NCI-H2081 (cell line): ENCODE measurements at regions not wholly inside any gene's neighbourhood (a gene's known extent, or its start where the extent isn't known, plus 50 kb on each side); places are given as distances from the start of the nearest gene placed in this dataset.
"Not testable (repeated sequence)": the region's sequence is repeated elsewhere in the genome, so short reads cannot be mapped to it uniquely, and the experiment has no call there.

Experiments used
- DNase-seq, 2 experiments: peaks; one replicate each; lab custom pipeline; 2025; lab: John Stamatoyannopoulos, UW

- no peak for DNase-seq
Measured at GRCh38 chr16:52386694-52387093, 160.2 kb downstream of the TOX3 start.

- no peak for DNase-seq
Measured at GRCh38 chr16:52384378-52384777, 162.6 kb downstream of the TOX3 start.

GRCh38 chr16:52383640-52384292, 163.2 kb downstream of the TOX3 start:
- no peak for DNase-seq

GRCh38 chr16:52383119-52383518, 163.8 kb downstream of the TOX3 start:
- DNase-seq = no peak

DNA sequence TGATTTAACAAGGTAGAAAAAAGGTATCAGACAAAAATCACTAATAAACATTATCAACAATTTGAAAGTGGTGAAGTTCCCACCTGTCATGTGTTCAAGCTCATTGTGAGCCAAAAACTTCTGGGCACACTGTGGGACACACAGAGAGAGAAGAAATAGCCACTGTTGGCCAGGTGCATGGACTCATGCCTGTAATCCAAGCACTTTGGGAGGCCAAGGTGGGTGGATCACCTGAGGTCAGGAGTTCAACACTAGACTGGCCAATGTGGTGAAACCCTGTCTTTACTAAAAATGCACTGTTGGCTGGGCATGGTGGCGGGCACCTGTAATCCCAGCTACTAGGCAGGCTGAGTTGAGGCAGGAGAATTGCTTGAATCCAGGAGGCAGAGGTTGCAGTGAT, 167.4 kb downstream of the TOX3 start:
- DNase-seq = no peak

- no peak for DNase-seq
Measured at GRCh38 chr16:52376676-52377280, 170.2 kb downstream of the TOX3 start.

DNA sequence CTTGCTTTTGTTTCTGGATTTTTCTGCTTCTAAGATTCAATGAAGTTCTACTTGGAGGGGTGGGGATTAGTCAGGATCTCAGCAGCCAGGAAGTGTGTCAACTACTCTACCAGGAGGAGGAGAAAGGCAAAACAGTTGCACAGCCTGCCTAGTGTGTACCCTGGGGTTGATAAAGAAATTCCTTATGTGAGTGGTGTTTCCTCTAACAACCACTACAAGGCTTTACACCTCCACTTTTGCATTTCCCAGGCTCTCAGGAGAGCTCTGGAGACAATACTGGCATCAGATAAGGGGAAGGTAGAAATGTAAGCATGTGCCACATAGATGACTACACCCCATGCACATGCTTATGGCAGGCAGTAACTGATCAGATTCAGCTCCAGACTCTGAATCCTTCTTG, 174.6 kb downstream of the TOX3 start:
- no peak for DNase-seq

DNA sequence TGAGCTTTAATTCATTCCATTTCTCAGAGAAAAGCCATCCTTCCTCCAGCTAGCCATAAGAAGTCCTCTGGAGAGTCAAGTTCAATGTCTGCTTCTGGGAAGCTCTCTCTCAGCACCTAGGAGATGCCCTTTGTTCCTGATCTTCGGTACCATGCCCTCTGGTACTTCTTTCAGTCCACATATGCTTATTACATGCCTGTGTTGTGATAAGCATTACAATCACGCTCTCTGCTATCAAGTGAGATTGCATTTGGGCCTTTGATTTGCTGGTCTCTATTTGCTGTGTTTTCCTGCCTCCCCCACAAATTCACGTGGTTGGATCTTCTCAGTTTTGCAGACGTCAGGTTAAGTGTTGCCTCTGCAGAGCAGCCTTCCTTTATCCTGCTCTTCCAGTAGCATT, 178.1 kb downstream of the TOX3 start:
- no peak for DNase-seq

DNA sequence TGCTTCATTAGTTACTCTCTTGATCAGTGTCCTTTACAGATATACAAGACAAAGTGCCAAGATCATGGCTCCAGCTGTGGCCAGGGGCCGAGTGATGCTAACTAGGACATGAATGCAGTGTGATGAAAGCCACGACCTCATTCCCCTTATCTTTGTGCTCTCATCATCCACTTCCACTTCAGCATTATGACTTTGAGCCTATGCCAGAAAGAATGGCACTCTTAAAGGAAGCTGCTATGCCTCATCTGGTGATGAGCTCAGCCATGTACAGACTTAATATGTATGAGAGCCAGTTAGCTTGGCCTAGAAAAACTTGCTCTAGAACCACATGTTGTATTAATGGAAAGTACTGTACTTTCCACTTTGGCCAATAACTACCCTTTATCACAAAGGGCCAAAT, 179.1 kb downstream of the TOX3 start:
- DNase-seq = no peak

DNA sequence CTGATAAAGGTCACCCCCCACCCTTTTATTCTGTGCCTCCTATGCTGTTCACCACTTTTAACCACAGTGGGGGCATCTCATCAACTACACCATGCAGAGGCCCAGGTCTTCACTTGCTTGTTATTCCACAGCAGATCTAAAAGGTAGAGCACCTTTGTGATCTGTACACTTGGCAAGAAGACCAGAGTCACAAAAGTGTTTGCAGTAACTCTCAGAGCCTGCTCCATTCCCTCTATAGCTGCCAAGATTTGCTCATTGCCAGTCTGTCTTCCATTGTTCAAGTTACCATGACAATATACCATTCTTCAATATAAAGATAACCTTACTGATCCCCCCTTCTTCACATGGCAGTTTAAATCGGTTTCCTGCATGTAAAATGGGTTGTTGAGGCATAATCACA, 180.0 kb downstream of the TOX3 start:
- no peak for DNase-seq

DNA sequence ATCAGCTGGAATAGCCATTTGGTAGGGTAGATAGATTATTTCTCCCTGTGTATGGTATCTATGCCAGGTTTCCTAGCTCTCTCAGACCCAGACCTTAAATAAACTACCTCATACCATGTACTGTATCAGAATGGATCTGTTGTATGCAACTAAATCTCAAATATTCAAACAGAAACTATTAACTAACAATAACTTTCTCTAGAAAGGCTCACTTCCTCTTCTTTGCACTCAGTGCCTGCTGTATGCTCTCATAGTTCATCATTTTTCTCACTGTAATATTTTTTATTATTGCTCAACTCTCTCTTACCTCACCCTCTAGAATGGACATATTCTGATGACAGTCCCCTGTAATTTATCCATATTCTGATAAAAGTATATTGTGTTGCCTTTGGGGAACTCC, 182.4 kb downstream of the TOX3 start:
- DNase-seq = no peak

DNA sequence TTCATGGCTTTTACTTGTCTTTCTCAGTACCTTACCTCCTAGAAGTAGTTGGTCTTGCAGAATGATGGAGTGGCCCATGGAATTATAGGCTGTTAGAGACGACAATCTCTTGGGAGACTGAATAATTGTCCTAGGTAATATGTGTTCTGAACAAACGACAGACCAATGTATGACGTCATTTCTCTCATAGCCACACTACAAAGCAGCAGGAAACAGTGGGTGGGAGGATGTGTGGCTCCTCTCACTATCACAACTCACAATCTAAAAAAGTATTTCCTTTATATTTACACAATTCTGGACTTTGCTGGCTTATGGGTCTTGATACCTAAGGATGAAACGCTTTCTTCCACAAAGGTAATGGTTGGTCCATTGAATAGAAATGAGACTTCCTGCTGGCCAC, 183.9 kb downstream of the TOX3 start:
- no peak for DNase-seq

DNA sequence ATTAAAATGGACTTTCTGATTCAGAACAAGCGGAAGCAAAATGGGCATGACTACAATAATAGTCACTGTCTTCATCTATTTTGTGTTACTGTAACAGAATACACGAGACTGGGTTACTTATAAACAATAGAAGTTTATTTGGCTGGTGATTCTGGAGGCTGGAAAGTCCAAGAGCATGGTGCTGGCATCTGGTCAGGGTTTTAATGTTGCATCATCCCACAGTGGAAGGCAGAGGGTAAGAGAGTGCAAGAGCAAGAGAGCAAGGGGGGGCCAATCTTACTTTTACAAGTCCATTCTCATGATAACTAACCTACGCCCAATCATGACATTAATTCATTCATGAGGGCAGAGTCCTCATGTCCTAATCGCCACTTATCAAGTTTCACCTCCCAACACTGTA, 189.2 kb downstream of the TOX3 start:
- DNase-seq = no peak

DNA sequence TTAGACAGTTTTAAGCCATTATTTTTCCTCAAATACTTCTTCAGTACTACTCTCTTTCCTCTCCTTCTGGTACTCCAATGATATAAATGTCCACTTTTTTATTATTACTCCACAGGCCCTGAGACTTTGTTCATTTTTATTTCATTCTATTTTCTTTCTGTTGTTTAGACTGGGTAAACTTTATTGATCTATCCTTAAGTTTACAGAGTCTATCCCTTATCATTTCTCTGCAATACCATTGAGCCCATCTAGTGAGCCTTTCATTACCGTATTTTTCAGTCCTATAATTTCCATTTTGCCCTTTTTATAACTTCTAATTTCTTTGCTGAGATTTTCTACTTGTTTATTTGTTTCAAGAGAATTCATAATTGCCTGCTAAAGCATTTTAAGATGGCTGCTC, 193.7 kb downstream of the TOX3 start:
- DNase-seq = no peak

DNA sequence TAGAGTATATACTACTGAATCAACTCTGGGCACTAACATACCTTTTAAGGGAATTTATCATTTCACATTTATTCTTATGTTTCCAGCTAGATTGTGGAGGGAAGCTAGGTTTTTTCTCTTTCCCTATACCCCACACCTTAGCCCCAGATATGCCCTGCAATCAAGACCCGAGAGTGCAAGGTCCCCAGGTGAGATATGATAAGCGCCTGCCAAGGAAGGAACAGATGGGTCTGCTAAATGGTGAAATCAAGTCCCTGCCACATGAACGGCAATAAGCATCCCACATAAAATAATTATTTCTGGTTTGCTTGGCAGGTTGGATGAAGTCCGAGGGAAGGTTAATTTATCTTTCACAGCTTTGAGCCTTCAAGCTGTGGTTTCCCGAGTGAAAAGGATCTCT, 195.5 kb downstream of the TOX3 start:
- no peak for DNase-seq

- no peak for DNase-seq
Measured at GRCh38 chr16:52350031-52350642, 196.8 kb downstream of the TOX3 start.

- DNase-seq = no peak
Measured at GRCh38 chr16:52346709-52347108, 200.2 kb downstream of the TOX3 start.

DNA sequence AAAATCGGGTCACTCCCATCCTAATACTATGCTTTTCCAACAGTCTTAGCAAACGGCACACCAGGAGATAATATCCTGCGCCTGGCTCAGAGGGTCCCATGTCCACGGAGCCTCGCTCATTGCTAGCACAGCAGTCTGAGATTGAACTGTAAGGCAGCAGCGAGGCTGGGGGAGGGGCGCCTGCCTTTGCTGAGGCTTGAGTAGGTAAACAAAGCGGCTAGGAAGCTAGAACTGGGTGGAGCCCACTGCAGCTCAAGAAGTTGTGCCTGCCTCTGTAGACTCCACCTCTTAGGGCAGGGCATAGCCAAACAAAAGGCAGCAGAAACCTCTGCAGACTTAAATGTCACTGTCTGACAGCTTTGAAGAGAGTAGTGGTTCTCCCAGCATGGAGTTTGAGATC, 213.3 kb downstream of the TOX3 start:
- DNase-seq = not testable (repeated sequence)

GRCh38 chr16:52320930-52321439, 226.0 kb downstream of the TOX3 start:
- no peak for DNase-seq

DNA sequence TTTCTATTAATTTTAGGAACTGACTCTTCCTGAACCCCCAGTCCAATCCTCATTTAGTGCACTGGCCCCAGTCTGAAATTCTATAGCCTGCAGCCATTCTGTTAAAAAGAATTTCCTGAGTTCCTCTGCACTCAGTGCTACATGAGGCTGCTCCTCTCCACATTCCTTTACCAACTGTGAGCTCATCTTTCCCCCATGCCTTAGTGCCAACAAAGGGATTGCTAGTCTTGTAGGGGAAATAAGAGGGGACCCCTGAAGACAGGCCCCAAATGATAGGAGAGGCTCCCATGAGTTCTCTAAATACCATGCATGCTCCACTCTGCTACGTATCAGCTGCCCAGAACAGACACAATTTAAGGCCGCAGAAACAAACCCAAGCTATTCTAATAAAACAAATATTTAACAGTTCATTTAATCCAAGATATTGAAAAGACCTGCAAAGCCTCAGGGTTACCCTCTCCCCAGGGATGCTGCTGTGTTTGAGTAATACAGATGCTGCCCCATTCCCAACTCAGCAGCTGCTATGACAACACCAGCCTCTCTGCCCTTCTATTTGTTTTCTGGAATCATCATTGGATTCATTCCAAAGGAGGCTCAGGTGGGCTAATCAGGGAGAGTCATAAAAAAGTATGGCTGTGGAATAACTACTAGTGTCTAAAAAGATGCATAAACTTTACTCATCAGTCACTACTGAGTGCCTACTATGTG, 228.5 kb downstream of the TOX3 start:
- DNase-seq = peak; percentile 62 to 77

DNA sequence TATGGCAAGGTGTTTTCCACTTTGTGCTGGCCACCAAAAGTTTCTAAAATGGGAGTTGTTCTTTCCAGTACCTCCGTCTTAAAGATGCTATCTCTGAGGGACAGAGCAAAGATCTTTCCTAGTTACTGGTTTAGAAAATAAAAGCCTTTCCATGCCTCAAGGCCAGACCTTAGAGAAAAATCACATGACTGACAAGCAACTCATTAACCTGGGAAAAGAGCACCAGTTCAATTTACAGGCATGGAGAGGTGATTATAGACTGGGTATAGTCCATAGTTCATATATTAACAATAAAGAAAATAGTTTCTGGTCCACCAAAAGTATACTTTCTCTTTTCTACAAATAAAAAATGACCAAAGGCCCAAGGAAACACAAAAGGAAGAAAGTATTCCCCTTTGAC, 230.7 kb downstream of the TOX3 start:
- no peak for DNase-seq

- no peak for DNase-seq
Measured at GRCh38 chr16:52312716-52313115, 234.2 kb downstream of the TOX3 start.
